ENCODE measurements at regions not wholly inside any gene's neighbourhood (a gene's known extent, or its start where the extent isn't known, plus 50 kb on each side); places are given as distances from the start of the nearest gene placed in this dataset.

DNA sequence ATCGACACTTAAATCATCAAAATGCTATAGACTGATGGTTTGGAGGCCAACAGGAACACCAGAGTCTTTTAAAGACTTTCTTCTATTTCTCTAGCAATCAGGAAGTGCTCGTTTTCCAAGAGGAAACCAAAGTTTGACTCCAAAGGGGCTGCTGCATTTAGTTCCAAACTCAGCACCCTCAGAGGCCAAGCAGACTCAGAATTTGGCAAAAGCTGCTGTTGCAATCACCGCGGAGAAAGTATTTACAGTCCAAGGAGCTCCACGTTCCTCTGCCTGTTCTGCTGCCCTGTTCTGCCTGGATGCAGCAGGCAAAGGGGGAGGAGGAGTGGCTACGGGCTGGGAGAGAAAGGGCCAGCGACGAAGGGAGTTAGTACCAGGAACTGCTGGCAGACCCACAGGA is 325.1 kb downstream of the BCL11B start:
- H3K36me3 ChIP-seq: no peaks in the 10 kb centered on the region
- no peak overlapping the region for H3K27ac ChIP-seq
- DNase-seq (ENCODE audit: low spot score in 2 of 2): peak in 1 of 2 donors; percentile 78
- no peaks in the 10 kb centered on the region for H3K27me3 ChIP-seq
- no peak for TF ChIP-seq CTCF (IDR thresholded peaks at IDR 0.05)
- TF ChIP-seq POLR2A (IDR thresholded peaks at IDR 0.05): no peak
- no peak for TF ChIP-seq POLR2AphosphoS5 (IDR thresholded peaks at IDR 0.05)
- TF ChIP-seq EP300 (IDR thresholded peaks at IDR 0.05): no peak
- H3K4me1 ChIP-seq: peaks cover 44% of the 10 kb centered on the region
- H3K9me3 ChIP-seq: no peaks in the 10 kb centered on the region
- 26% methylated on average over 8 of the region's 8 CpGs for whole genome bisulfite sequencing
- no peak overlapping the region for H3K4me3 ChIP-seq

DNA sequence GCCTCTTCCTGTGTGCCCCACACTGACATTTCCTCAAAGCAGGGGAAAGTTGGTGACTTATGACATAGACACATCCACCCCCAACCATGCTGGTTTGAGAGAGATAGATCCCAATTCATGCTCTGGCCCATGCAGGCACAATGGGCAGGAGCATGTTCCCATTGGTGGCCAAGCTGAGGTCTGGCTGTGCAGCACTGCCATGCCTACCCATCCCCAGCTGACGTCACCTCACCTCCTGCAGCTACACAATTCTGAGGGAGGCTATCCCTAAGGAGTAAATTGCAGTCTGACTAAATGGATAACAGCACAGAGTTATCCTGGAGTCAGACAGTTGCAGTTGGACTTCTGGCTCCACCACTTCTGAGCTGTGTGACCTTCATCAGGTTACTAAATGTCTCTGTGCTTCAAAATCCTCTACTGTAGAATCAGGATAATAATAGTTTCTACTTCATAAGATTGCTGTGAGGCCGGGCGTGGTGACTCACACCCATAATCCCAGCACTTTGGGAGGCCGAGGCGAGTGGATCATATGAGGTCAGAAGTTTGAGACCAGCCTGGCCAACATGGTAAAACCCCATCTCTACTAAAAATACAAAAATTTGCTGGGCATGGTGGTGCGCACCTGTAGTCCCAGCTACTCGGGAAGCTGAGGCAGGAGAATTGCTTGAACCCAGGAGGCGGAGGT is 323.9 kb downstream of the BCL11B start:
- H3K27ac ChIP-seq: no peak overlapping the region
- no peak overlapping the region for H3K4me3 ChIP-seq
- peaks cover 49% of the 10 kb centered on the region for H3K4me1 ChIP-seq
- no peaks in the 10 kb centered on the region for H3K9me3 ChIP-seq
- DNase-seq (ENCODE audit: low spot score in 2 of 2): peak in 1 of 2 donors; percentile 54
- TF ChIP-seq POLR2AphosphoS5 (IDR thresholded peaks at IDR 0.05) (no peak), POLR2A (IDR thresholded peaks at IDR 0.05) (no peak), CTCF (IDR thresholded peaks at IDR 0.05) (no peak), EP300 (IDR thresholded peaks at IDR 0.05) (no peak)
- H3K27me3 ChIP-seq: no peaks in the 10 kb centered on the region
- H3K36me3 ChIP-seq: no peaks in the 10 kb centered on the region
- 92% methylated on average over 7 of the region's 8 CpGs for WGBS

DNA sequence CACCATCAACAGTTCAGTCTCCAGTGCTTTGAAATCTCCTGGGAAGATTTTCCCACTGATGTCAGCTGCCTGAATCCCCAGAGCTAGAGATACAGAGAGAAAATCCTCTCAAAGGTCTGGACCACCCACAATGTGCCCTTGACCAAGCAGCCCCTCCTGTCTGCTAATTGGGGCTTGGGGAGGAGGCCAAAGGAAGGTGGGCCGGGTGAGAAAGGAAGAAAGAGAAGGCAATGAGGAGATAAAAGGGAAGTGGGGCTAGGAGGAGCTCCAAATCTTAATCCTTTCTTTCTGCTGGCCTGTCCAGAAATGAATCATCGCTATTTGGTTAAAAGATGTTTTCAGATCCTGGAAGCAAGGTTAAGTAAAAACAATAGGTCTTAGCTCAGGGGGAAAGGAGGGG is 322.9 kb downstream of the BCL11B start:
- H3K4me1 ChIP-seq: peaks cover 58% of the 10 kb centered on the region
- H3K36me3 ChIP-seq: no peaks in the 10 kb centered on the region
- H3K27me3 ChIP-seq: no peaks in the 10 kb centered on the region
- WGBS: 49% methylated on average over 2 of the region's 2 CpGs
- no peak for TF ChIP-seq EP300 (IDR thresholded peaks at IDR 0.05)
- TF ChIP-seq POLR2A (IDR thresholded peaks at IDR 0.05): no peak
- TF ChIP-seq POLR2AphosphoS5 (IDR thresholded peaks at IDR 0.05): no peak
- DNase-seq (ENCODE audit: low spot score in 2 of 2): peak in 1 of 2 donors; percentile 38
- H3K9me3 ChIP-seq: no peaks in the 10 kb centered on the region
- H3K4me3 ChIP-seq: no peak overlapping the region
- no peak overlapping the region for H3K27ac ChIP-seq

GRCh38 chr14:98949481-98950135 is 322.4 kb downstream of the BCL11B start:
- no peaks in the 10 kb centered on the region for H3K36me3 ChIP-seq
- TF ChIP-seq POLR2A (IDR thresholded peaks at IDR 0.05) (no peak), CTCF (IDR thresholded peaks at IDR 0.05) (no peak), EP300 (IDR thresholded peaks at IDR 0.05) (no peak)
- no peaks in the 10 kb centered on the region for H3K9me3 ChIP-seq
- no peaks in the 10 kb centered on the region for H3K27me3 ChIP-seq
- H3K4me1 ChIP-seq: peaks cover 62% of the 10 kb centered on the region
- H3K27ac ChIP-seq: no peak overlapping the region
- 55% methylated on average over 7 of the region's 9 CpGs for WGBS
- DNase-seq (ENCODE audit: low spot score in 2 of 2): peak in 1 of 2 donors; percentile 76
- no peak overlapping the region for H3K4me3 ChIP-seq

DNA sequence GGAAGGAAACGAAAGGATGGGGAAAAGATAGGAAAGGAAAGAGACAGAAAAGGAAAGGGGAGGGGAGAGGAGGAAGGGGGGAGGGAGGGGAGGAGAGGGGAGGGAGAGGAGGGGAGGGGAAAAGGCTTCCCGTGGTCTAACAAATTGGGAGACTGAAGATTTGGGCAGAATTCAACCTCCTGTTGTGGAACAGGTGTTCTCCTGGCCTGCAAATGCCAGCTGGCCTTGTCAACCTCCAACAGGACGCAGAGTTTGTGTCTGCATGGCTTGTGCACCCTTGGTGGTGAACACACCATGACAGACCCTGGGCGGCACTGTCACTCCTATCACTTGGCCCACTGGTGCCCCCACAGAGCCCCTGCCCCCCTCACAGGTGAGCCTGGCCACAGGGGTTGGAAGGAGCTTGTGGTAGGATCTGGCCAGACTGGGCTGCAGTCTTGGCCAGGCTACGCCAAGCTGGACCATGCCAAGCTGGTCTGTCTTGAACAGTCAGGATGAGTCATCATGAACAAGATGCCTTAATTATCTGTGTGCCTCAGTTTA is 321.6 kb downstream of the BCL11B start:
- Histone ChIP-seq H3K4me1 (peaks cover 60% of the 10 kb centered on the region), H3K9me3 (no peaks in the 10 kb centered on the region), H3K4me3 (no peak overlapping the region), H3K27ac (no peak overlapping the region), H3K27me3 (no peaks in the 10 kb centered on the region), H3K36me3 (no peaks in the 10 kb centered on the region)
- TF ChIP-seq POLR2AphosphoS5 (IDR thresholded peaks at IDR 0.05) (no peak), POLR2A (IDR thresholded peaks at IDR 0.05) (no peak), EP300 (IDR thresholded peaks at IDR 0.05) (no peak), CTCF (IDR thresholded peaks at IDR 0.05) (no peak)
- peak in 1 of 2 donors; percentile 35 for DNase-seq (ENCODE audit: low spot score in 2 of 2)
- WGBS: 77% methylated on average over 5 of the region's 5 CpGs

Measured in suprapubic skin (tissue), 4 donors.